ENCODE measurements at regions not wholly inside any gene's neighbourhood (a gene's known extent, or its start where the extent isn't known, plus 50 kb on each side); places are given as distances from the start of the nearest gene placed in this dataset.
"Not testable (repeated sequence)": the region's sequence is repeated elsewhere in the genome, so short reads cannot be mapped to it uniquely, and the experiment has no call there.

DNA sequence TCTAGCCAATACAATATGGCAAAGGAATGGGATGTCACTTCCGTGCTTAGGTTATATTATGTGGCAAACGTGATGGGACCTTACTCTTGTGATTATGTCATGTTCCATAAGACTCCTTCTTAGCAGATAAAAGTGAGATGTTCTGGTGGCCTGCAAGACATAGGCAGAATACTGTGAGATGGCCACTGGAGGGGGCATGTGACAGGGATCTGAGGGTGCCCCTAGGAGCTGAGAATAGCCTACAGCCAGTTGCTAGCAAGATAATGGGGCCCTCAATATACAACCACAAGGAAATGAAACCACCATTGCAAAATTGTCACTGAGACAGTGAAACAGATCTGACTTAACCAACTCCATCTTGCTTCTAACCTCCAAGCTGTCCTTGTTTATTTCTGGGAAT is 151.4 kb upstream of the SSTR1 start:
- no peak for DNase-seq (ENCODE audit: low spot score)

- not testable (repeated sequence) for DNase-seq (ENCODE audit: low spot score)
Observed at GRCh38 chr14:38062223-38062622, 145.5 kb upstream of the SSTR1 start.

DNA sequence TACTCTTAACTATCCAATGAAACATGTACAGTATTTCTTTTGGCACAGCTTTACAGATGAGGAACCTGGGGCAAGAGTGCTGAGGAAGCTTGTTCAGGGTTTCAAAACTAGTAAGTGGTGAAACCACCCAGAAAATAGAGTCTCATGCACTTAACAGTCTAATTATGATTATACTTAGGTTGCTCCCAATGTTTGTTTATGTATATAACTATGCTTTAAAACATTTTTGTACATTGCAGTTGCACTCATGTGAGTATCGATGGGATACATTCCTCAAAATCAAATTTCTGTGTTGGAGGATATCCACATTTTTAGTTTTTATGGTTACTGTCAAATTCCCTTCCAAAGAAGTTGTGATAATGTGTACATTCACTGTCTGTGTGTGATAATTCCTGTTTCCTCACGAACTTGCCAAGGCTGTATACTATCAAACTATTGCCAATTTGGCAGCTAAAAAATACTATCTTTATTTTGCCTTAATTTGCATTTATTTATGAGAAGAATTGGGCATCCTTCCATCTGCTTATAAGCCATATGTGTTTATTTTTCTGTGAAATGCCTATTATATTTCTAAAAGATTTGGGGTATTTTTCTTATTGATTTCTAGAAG is 143.9 kb upstream of the SSTR1 start:
- DNase-seq (ENCODE audit: low spot score): no peak

DNA sequence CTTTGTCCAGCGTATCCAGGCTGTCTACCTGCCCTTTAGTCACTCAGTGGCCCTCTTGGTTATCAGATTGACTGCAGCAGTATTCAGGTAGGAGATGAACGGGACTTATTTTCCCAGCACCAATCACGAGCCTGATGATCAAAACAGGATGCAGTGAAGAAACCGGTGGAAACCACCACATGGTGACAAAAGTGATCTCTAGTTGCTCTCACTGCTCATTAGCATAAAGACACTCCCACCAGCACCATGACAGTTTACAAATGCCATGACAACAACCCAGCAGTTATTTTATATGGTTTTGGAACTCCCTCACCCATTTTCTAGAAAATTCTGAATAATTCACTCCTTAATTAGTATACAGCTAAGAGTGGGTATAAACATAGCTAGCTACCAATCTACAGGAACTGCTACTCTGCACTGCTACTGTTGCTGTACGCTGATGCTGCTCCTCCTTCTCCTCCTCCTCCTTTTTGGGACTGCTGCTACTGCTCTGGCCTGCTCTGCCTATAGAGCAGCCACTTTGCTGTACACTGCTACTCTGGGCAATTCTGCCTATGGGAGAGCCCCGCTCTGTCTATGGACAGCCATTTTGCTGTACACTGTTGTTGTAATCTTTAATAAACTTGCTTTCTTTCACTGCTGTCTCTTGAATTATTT is 142.5 kb upstream of the SSTR1 start:
- no peak for DNase-seq (ENCODE audit: low spot score)

DNA sequence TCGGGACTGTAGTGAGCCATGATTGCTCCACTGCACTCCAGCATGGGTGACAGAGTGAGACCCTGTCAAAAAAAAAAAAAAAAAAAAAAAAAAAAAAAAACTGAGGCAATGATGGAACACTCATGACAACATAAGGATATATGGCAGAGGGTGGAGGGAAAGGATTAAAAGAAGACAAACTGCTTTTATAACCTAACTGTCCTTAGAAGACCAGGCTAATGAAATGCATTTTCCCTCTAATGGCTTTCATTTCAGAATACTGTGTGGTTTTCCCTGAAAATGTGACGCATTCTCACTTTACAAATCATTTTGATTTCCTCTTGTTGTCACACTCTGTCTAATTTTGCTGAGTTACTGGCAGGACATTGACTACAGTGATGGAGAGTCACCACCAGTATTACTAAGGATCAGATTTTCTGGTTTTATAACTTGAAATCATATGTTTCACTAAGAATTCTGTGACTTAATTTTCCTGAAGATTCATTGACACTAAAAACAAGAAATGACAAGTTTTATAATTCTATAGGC is 137.6 kb upstream of the SSTR1 start:
- DNase-seq (ENCODE audit: low spot score): no peak

DNA sequence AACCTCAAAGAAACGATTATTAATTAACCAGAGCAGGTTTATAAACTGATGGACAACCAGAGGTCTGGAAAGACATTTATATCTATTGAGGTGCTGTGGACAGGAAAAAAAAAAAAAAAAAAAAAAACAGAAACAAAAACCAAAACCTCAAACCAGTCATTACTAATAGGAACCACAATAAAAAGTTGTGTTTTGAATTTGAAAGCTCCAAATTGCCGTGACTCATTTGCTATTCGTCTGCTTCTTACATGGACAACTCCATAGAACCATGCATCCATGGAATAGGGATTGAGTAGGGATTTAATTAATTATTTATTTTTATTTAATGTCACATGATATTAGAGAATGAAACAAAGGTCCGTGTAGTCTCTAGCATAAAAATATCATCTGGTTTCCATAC is 134.1 kb upstream of the SSTR1 start:
- no peak for DNase-seq (ENCODE audit: low spot score)

DNA sequence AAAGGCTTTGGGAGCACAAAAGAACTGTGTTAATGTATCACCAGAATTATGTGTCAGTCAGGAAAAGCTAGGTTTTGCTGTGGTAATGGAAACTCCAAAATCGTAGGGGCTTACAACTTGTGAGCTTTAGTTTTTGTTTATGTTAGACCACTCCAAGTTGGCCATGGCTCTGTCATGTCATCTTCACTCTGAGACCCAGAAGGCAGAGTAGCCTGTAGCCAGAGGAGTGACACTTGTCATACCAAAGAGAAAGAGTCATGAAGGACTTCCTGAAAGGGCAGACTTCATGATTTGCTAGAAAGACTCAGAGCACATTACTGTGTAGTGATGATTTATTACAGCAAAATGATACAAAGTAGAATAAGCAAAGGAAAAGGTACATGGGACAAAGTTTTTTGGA is 133.6 kb upstream of the SSTR1 start:
- DNase-seq (ENCODE audit: low spot score): no peak

- DNase-seq (ENCODE audit: low spot score): no peak
Observed at GRCh38 chr14:38074754-38075153, 132.9 kb upstream of the SSTR1 start.

GRCh38 chr14:38078393-38078792 is 129.3 kb upstream of the SSTR1 start:
- no peak for DNase-seq (ENCODE audit: low spot score)

DNA sequence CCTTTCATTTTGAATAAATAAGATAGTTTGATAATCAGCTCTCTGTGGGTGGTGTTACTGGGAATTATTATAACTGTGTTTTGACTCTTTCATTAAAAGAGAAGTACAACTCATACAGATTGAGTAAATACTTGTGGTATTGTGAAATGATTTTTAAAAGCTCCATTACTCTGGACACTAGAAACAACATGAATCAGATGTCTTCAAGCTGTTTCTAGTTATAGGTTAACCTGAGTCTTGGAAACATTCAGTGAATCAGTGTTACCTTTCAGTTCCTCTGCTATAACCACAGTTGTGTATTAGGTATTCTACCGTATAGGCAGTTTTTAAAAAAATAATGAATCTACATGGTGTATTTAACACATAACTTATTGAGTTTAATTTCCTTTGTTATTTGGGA is 128.4 kb upstream of the SSTR1 start:
- no peak for DNase-seq (ENCODE audit: low spot score)

GRCh38 chr14:38079886-38080285 is 127.8 kb upstream of the SSTR1 start:
- DNase-seq (ENCODE audit: low spot score): no peak

DNA sequence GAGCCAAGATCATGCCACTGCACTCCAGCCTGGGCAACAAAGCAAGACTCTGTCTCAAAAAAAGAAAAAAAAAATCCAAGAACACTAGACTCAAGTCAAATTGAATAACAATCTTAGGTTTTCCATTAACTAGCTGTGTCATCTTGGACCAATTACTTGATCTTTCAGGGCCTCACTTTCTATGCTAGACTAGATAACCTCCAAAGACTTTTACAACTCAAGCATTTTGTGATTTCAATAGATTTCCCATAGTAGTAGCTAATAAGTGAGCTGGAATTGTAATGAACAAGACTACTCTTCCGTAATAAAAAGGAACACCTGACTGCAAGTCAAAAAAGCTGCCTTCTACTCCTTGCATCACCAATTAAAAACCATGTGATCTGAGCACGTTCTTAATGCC is 127.0 kb upstream of the SSTR1 start:
- DNase-seq (ENCODE audit: low spot score): no peak

GRCh38 chr14:38083039-38083438 is 124.7 kb upstream of the SSTR1 start:
- DNase-seq (ENCODE audit: low spot score): no peak

- DNase-seq (ENCODE audit: low spot score): no peak
Observed at GRCh38 chr14:38089123-38089522, 118.6 kb upstream of the SSTR1 start.

DNA sequence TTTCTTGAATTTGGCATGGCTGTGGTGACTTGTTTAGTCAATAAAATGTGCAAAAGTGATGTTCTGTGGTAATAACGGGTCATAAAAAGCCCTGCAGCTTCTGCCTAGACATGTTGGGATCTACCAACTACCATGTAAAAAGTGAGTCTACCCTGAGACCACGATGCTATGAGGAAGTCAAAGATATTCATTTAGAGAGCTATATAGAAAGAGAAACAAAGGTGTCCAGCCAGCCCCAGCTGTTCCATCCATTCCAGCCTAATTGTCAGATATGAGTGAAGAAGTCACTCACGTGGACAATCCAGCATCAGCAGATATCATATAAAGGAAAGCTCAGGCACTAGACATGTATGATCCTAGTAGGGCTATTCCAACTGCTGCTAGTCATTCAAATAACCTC is 117.2 kb upstream of the SSTR1 start:
- no peak for DNase-seq (ENCODE audit: low spot score)

- no peak for DNase-seq (ENCODE audit: low spot score)
Observed at GRCh38 chr14:38098074-38098836, 109.4 kb upstream of the SSTR1 start.

DNA sequence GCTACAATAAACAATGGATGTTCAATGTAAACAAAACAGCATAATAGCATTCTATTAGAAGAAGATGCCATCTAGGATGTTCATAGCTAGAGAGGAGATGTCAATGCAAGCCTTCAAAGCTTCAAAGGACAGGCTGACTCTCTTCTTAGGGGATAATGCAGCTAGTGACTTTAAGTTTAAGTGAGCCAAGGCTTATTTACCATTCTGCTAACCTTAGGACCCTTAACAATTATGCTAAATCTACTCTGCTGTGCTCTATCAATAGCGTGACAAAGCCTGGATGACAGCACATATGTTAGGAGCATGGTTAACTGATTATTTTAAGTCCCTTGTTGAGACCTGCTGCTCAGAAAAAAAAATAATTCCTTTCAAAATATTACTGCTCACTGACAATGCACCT is 106.0 kb upstream of the SSTR1 start:
- DNase-seq (ENCODE audit: low spot score): no peak

- DNase-seq (ENCODE audit: low spot score): no peak
Observed at GRCh38 chr14:38103542-38104225, 104.0 kb upstream of the SSTR1 start.

DNA sequence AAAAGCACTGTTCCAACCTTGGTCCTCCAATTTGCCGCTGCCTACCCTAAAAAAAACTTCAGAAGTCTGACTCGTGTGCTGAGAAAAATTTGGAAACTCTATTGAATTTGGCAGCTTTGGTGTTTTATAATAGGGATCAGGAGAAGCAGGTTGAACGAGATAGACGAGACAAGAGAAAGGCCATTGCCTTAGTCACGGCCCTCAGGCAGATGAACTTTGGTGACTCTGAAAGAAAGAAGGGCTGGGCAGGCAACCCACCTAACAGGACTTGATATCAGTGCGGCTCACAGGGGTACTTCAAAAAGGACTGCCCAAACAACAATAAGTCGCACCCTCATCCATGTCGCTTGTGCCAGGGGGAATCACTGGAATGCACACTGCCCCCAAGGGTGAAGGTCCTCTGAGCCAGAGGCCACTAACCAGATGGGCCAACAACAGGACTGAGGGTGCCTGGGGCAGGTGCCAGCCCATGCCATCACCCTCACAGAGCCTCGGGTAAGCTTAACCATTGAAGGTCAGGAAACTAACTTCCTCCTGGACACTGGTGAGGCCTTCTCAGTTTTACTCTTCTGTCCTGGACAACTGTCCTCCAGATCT is 102.5 kb upstream of the SSTR1 start:
- no peak for DNase-seq (ENCODE audit: low spot score)

DNA sequence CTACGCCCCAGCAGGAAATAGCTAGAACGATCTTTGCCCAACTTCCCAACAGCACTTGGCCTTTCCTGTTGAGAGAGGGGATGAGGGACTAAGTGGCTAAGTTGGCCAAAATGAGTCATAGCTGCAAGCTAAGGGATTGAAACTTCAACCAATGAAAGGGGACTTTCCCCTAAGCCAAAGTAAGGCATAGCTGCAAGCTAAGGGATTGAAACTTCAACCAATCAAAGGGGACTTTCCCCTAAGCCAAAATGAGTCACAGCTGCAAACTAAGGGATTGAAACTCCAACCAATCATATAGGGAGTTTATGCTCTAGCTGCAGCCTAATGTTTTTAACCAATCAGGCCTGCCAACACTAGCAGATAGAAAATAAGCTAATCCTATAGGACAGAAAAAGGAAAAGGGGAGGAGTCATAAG is 100.5 kb upstream of the SSTR1 start:
- DNase-seq (ENCODE audit: low spot score): no peak

DNA sequence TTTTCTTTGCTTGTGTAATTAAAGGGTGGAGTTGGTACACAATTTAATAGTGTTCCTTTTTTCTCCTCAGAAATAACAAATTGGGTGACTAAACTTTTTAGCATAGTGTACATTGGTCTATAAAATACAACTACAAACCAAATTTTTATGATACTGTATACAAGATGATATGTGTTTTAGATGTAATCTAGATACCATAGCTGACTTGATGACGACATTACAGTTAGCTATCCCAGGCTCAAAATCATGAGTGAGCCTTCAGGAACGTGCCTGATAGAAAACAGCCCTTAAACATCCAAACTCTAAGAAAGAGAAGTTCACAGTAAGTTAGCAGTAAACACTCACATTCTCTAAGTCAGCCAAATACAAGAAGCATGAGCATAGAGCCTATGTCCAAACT is 99.0 kb upstream of the SSTR1 start:
- no peak for DNase-seq (ENCODE audit: low spot score)

- no peak for DNase-seq (ENCODE audit: low spot score)
Observed at GRCh38 chr14:38110258-38110657, 97.4 kb upstream of the SSTR1 start.
